HEK293T (cell line): ENCODE measurements at regions not wholly inside any gene's neighbourhood (a gene's known extent, or its start where the extent isn't known, plus 50 kb on each side); places are given as distances from the start of the nearest gene placed in this dataset.
"Not testable (repeated sequence)": the region's sequence is repeated elsewhere in the genome, so short reads cannot be mapped to it uniquely, and the experiment has no call there.

Experiments used
- CTCF ChIA-PET: fragments of 350-600 bp; formaldehyde crosslinking; extraction: SDS; loops from one replicate; lab custom pipeline; 2021; ENCODE audit warnings: antibody characterized with exemption, inconsistent platforms; lab: Yijun Ruan, JAX
- POLR2A ChIA-PET: fragments of 350-600 bp; formaldehyde crosslinking; extraction: SDS; loops from one replicate; lab custom pipeline; 2020; ENCODE audit warnings: antibody characterized with exemption, inconsistent platforms; lab: Yijun Ruan, JAX
- DNase-seq: peaks from one replicate; pipeline ENCODE4 v3.0.0; 2012; ENCODE audit warnings: mixed read lengths; ENCODE audit errors: extremely low spot score
- ARNT ChIP-seq: fragments of 450-650 bp; IDR thresholded peaks from 2 replicates; pipeline ENCODE4 v1.6.1; 2017; ENCODE audit warnings: mild to moderate bottlenecking
- BHLHE40 ChIP-seq: fragments of 450-650 bp; IDR thresholded peaks from 2 replicates; pipeline ENCODE4 v1.6.1; 2016; ENCODE audit warnings: mild to moderate bottlenecking, moderate library complexity, borderline replicate concordance
- CTBP1 ChIP-seq: fragments of 450-650 bp; IDR thresholded peaks from 2 replicates; pipeline ENCODE4 v1.6.1; 2016; ENCODE audit warnings: borderline replicate concordance
- ELF4 ChIP-seq: fragments of 450-650 bp; IDR thresholded peaks from 2 replicates; pipeline ENCODE4 v1.6.1; 2017; ENCODE audit warnings: antibody characterized with exemption
- FOXA1 ChIP-seq: fragments of 450-650 bp; IDR thresholded peaks from 2 replicates; pipeline ENCODE4 v1.6.1; 2016; ENCODE audit warnings: mild to moderate bottlenecking
- FOXK2 ChIP-seq: fragments of 450-650 bp; IDR thresholded peaks from 2 replicates; pipeline ENCODE4 v1.6.1; 2016; ENCODE audit warnings: mild to moderate bottlenecking
- FOXM1 ChIP-seq: fragments of 450-650 bp; IDR thresholded peaks from 2 replicates; pipeline ENCODE4 v1.6.1; 2017; ENCODE audit warnings: mild to moderate bottlenecking, borderline replicate concordance
- HDGF ChIP-seq: fragments of 450-650 bp; IDR thresholded peaks from 2 replicates; pipeline ENCODE4 v1.6.1; 2017; ENCODE audit warnings: antibody characterized with exemption, borderline replicate concordance
- L3MBTL2 ChIP-seq: fragments of 450-650 bp; conservative IDR thresholded peaks from 2 replicates; pipeline ENCODE4 v1.6.1; 2016; ENCODE audit warnings: mild to moderate bottlenecking
- LEF1 ChIP-seq: fragments of 450-650 bp; IDR thresholded peaks from 2 replicates; pipeline ENCODE4 v1.6.1; 2017; ENCODE audit warnings: mild to moderate bottlenecking, borderline replicate concordance
- NFRKB ChIP-seq: fragments of 450-650 bp; IDR thresholded peaks from 2 replicates; pipeline ENCODE4 v1.6.1; 2016; ENCODE audit warnings: mild to moderate bottlenecking, moderate library complexity
- SP1 ChIP-seq: fragments of 450-650 bp; IDR thresholded peaks from 2 replicates; pipeline ENCODE4 v1.6.1; 2017
- SUZ12 ChIP-seq: fragments of 450-650 bp; IDR thresholded peaks from 2 replicates; pipeline ENCODE4 v1.6.1; 2016; ENCODE audit warnings: mild to moderate bottlenecking
- TARDBP ChIP-seq: fragments of 450-650 bp; IDR thresholded peaks from 2 replicates; pipeline ENCODE4 v1.6.1; 2016
- ZNF384 ChIP-seq: fragments of 450-650 bp; IDR thresholded peaks from 2 replicates; pipeline ENCODE4 v1.6.1; 2016
- TF ChIP-seq, protein P1 (sequence below): fragments of 450-650 bp; IDR thresholded peaks from 2 replicates; pipeline ENCODE4 v1.6.1; 2016

DNA sequence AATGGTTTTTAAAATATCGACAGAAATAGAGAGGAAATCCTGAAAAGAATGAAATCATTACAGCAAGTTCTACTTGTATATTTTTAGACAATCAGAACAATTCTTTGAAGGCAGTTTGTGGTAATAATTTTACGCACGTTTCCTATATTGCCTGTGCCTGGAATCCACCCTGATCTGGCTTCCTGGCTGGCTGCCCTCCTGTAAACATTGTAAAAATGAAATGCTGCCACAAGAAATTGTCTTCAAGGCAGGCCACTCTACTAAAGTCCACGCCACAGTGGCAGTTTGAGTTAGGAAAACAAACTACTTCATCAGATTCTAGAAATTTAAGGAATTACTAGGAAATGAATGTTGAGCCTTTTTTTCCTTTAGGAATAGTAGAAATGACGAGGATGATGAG, 454.5 kb upstream of the NR5A2 start:
- ChIA-PET CTCF (no interaction called here), POLR2A (no interaction called here)
- no peak for DNase-seq
- TF ChIP-seq FOXK2 (no peak), ELF4 (no peak)

DNA sequence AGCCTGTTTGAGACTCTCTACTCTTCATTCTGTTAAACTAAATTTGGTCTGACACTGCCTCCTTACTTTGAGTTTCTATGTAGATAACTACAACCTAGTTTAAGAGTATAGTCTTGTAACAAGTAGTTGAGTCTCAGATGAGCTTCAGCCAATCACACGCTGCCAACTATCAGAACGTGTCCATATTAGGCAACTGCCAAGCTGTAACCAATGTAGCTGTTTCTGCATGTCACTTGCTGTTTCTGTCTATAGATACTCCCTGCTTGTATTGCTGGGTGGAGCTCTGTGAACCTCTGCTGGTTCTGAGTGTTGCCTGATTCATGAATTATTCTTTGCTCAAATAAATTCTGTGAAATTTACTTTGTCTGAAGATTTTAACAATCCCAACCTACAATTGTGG, 452.6 kb upstream of the NR5A2 start:
- ChIA-PET POLR2A (no interaction called here), CTCF (interaction anchor here (0.6 kb wide), 1 partner anchor 23 kb away, joined by 3 read pairs; no protein-coding TSS in a partner anchor)
- no peak for DNase-seq
- TF ChIP-seq SUZ12 (no peak), NFRKB (no peak)

DNA sequence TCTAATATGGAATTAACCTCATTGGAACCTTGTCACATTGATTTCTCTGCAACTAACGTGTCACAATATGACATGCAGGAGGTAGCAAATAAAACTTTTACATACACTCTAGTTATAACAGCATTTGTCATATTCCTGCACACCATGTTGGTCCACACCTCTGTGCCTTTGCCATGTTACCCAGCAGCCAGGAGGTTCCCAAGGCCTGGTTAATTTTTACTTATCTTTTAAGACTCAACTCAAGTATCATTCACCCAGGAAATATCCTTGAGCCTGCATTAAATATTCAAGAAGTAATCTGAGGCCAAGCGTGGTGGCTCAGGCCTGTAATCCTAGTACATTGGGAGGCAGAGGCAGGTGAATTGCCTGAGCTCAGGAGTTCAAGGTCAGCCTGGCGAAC, 447.2 kb upstream of the NR5A2 start:
- no peak for DNase-seq

DNA sequence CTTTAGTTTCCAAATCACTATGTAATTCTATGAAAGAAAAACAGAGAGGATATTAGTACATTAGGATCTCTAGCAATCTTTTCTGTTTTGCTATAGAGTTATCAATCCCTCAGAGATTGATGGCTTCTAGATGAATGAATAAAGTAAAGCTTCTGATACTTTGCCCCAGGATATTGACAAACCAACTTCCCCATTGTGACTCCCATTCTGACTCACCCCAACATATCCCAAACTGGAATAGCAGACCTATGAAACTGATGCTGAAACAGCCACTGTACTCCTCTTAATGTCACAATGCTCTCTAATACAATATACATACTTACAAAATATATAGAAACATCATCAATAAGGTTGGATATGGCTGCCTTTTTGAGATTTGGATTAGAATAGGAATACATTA, 442.1 kb upstream of the NR5A2 start:
- DNase-seq, result no peak
- TF ChIP-seq BHLHE40 (no peak), FOXK2 (no peak), ARNT (no peak), SP1 (no peak), HDGF (no peak), FOXA1 (no peak), SUZ12 (no peak), CTBP1 (no peak), TARDBP (no peak)
- TF ChIP-seq, protein P1, sequence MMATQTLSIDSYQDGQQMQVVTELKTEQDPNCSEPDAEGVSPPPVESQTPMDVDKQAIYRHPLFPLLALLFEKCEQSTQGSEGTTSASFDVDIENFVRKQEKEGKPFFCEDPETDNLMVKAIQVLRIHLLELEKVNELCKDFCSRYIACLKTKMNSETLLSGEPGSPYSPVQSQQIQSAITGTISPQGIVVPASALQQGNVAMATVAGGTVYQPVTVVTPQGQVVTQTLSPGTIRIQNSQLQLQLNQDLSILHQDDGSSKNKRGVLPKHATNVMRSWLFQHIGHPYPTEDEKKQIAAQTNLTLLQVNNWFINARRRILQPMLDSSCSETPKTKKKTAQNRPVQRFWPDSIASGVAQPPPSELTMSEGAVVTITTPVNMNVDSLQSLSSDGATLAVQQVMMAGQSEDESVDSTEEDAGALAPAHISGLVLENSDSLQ, result no peak
- POLR2A ChIA-PET, result no interaction called here
- CTCF ChIA-PET, result no interaction called here

More for the DNA sequence above, 447.2 kb upstream of the NR5A2 start:
- ChIA-PET CTCF (no interaction called here), POLR2A (no interaction called here)
- TF ChIP-seq HDGF, result no peak
- TF ChIP-seq ZNF384, result no peak
- no peak for TF ChIP-seq ELF4
- no peak for TF ChIP-seq L3MBTL2
- no peak for TF ChIP-seq NFRKB
- no peak for TF ChIP-seq TARDBP

DNA sequence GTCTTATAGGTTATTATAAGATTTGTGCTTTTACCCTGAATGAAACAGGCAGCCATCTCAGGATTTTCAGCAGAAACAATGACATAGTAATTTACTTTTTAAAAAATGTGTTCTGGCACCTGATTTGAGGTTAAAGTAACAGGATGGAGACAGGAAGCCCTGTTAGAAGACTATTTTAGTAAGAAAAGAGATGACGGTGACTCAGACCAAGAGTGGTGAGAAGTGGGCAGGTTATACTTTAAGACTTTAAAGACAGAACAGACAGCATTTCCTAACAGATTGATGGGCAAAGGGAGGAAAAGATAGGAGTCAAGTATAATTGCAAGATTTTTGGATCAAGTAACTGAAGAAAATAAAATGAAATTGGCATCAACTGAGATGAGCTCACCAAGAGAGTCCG, 436.8 kb upstream of the NR5A2 start:
- DNase-seq, result no peak
- POLR2A ChIA-PET, result no interaction called here
- CTCF ChIA-PET, result no interaction called here
- TF ChIP-seq SUZ12 (no peak), L3MBTL2 (no peak), ZNF384 (no peak), CTBP1 (no peak), HDGF (no peak), FOXK2 (no peak), LEF1 (no peak), TARDBP (no peak), BHLHE40 (no peak), SP1 (no peak)

DNA sequence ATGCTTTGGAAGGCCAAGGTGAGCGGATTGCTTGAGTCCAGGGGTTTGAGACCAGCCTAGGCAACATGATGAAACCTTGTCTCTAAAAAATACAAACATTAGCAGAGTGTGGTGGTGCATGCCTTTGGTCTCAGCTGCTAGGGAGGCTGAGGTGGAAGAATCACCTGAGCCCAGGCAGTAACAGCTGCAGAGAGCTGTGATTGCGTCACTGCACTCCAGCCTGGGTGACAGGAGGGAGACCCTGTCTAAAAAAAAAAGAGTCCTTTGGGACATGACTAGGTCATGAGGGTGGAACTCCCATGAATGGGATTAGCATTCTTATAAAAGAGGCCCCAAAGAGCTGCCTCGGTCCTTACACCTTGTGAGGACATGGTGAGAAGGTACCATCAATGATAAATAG, 436.0 kb upstream of the NR5A2 start:
- ChIA-PET CTCF (no interaction called here), POLR2A (no interaction called here)
- no peak for DNase-seq
- TF ChIP-seq SP1, result no peak
- TF ChIP-seq L3MBTL2, result no peak
- no peak for TF ChIP-seq FOXM1
- no peak for TF ChIP-seq TARDBP
- no peak for TF ChIP-seq SUZ12
- TF ChIP-seq ARNT, result no peak
- TF ChIP-seq, protein P1, result no peak
- no peak for TF ChIP-seq NFRKB
- no peak for TF ChIP-seq FOXA1

DNA sequence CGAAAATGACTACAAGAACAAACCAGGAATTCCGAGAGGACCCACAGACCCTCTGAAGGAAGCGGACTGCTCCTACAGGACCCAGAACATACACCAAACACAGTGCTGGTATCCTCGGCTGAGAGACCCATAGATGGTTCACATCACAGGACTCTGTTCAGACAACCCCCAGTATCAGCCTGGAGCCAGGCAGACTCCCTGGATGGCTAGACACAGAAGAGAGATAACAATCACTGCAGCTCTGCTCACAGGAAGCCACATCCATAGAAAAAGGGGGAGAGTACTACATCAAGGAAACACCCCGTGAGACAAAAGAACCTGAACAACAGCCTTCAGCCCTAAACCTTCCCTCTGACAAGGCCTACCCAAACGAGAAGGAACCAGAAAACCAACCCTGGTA, 434.0 kb upstream of the NR5A2 start:
- no peak for TF ChIP-seq LEF1
- no peak for TF ChIP-seq FOXA1
- POLR2A ChIA-PET, result no interaction called here
- DNase-seq, result no peak
- CTCF ChIA-PET, result no interaction called here

DNA sequence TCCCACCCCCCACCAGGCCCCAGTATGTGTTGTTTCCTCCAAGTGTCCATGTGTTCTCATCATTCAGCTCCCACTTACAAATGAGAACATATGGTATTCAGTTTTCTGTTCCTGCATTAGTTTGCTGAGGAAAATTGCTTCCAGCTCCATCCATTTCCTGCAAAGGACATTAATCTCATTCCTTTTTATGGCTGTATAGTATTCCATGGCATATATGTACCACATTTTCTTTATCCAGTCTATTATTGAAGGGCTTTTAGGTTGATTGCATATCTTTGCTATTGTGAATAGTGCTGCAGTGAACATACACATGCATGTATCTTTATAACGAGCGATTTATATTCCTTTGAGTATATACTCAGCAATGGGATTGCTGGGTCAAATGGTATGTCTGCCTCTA, 431.1 kb upstream of the NR5A2 start:
- DNase-seq, CTCF ChIA-PET, POLR2A ChIA-PET: not testable (repeated sequence)

DNA sequence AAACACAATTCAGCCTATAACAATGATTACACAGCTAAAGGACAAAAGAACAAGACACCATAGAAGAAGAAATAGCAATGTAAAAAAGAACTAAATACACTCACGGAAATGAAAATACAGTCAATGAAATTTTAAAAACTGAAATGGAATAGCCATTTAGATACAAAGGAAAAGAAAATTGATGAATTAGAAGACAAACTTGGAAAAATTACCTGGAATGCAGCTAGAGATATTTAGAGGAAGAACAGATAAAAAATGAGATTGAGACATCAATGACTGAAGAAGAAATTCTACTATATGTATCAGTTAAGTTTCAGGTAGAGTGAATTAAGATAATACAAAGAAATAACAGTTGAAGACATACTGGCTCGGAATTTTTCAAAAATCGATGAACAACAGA, 430.4 kb upstream of the NR5A2 start:
- no peak for TF ChIP-seq FOXM1
- TF ChIP-seq, protein P1, result no peak
- no peak for TF ChIP-seq NFRKB
- no peak for TF ChIP-seq HDGF
- no peak for TF ChIP-seq TARDBP
- TF ChIP-seq CTBP1, result no peak
- TF ChIP-seq ARNT, result no peak
- no peak for TF ChIP-seq ELF4
- TF ChIP-seq ZNF384, result no peak
- TF ChIP-seq L3MBTL2, result no peak
- TF ChIP-seq SP1, result no peak
- TF ChIP-seq FOXK2, result no peak
- POLR2A ChIA-PET, result no interaction called here
- no peak for DNase-seq
- CTCF ChIA-PET, result no interaction called here
